Mucosa of descending colon (tissue), 3 donors: ENCODE measurements at regions not wholly inside any gene's neighbourhood (a gene's known extent, or its start where the extent isn't known, plus 50 kb on each side); places are given as distances from the start of the nearest gene placed in this dataset.
A peak's percentile ranks its signal among the peaks of the same experiment; 100 is the strongest.

Experiments used
- ATAC-seq: fragments of 200-7000 bp; cut with Tn5 transposase; one replicate; pipeline ENCODE4 v1.9.1; 2020; ENCODE audit warnings: mild to moderate bottlenecking, moderate library complexity
- DNase-seq, 3 donors: peaks; one replicate each; pipeline ENCODE4 v3.0.0-alpha.2; 2020
- H3K36me3 ChIP-seq: fragments of 200-600 bp; one replicate; pipeline ENCODE4 v1.8.0; 2021; ENCODE audit warnings: low read depth, mild to moderate bottlenecking
- H3K4me1 ChIP-seq: fragments of 200-600 bp; one replicate; pipeline ENCODE4 v1.8.0; 2021; ENCODE audit warnings: low read depth, mild to moderate bottlenecking
- H3K4me3 ChIP-seq: fragments of 200-600 bp; one replicate; pipeline ENCODE4 v1.8.0; 2021; ENCODE audit warnings: mild to moderate bottlenecking
- H3K9me3 ChIP-seq: fragments of 200-600 bp; one replicate; pipeline ENCODE4 v1.8.0; 2021; ENCODE audit warnings: mild to moderate bottlenecking
- CTCF ChIP-seq: fragments of 200-600 bp; IDR thresholded peaks from one replicate; pipeline ENCODE4 v1.8.0; 2022; ENCODE audit warnings: antibody characterized with exemption, mild to moderate bottlenecking
- intact Hi-C, 2 donors: fragments of 100-400 bp; cut with DNase I in 1 of 2; cut with micrococcal nuclease in 1 of 2; formaldehyde crosslinking; loops; one replicate each; pipeline versions ENCODE4 v1.11.0 to v1.11.1; 2022; cut with DNase I, micrococcal nuclease
- donor health status: DM: no; HTN: no; CAD: no; lungs with moderate emphysema.
- donor health status: DM: no; HTN: no; CAD: no.
- donor health status: DM: no; HTN: yes; CAD: no.

GRCh38 chr4:123319639-123320038, 77.0 kb upstream of the SPRY1 start:
- intact Hi-C loops = no loop called here
- H3K4me1 ChIP-seq = no peaks in the 10 kb centered on the region
- no peak for TF ChIP-seq CTCF

GRCh38 chr4:123323998-123324397, 72.6 kb upstream of the SPRY1 start:
- Histone ChIP-seq H3K4me3 (no peak overlapping the region), H3K4me1 (no peaks in the 10 kb centered on the region), H3K36me3 (no peaks in the 10 kb centered on the region), H3K9me3 (peaks cover 2% of the 10 kb centered on the region)
- intact Hi-C loops = no loop called here
- ATAC-seq (no peak), DNase-seq (no peak)
- TF ChIP-seq CTCF = no peak

More at GRCh38 chr4:123319639-123320038, 77.0 kb upstream of the SPRY1 start:
- Histone ChIP-seq H3K4me3 (no peak overlapping the region), H3K9me3 (peaks cover 2% of the 10 kb centered on the region), H3K36me3 (no peaks in the 10 kb centered on the region)
- no peak for DNase-seq
- ATAC-seq = no peak

- ATAC-seq = peak; percentile 32
- Histone ChIP-seq H3K4me3 (no peak overlapping the region), H3K36me3 (no peaks in the 10 kb centered on the region), H3K4me1 (no peaks in the 10 kb centered on the region), H3K9me3 (peaks cover 2% of the 10 kb centered on the region)
- intact Hi-C loops = no loop called here
- no peak for DNase-seq
- no peak for TF ChIP-seq CTCF
Observed at GRCh38 chr4:123325241-123325681, 71.3 kb upstream of the SPRY1 start.

GRCh38 chr4:123327346-123327745, 69.2 kb upstream of the SPRY1 start:
- intact Hi-C loops = no loop called here
- DNase-seq = no peak
- Histone ChIP-seq H3K9me3 (no peaks in the 10 kb centered on the region), H3K4me3 (no peak overlapping the region), H3K36me3 (no peaks in the 10 kb centered on the region), H3K4me1 (no peaks in the 10 kb centered on the region)
- TF ChIP-seq CTCF = no peak
- ATAC-seq = no peak

- no peaks in the 10 kb centered on the region for H3K9me3 ChIP-seq
- TF ChIP-seq CTCF = no peak
- no peak for DNase-seq
- no peak for ATAC-seq
- intact Hi-C loops = no loop called here
- H3K4me1 ChIP-seq = no peaks in the 10 kb centered on the region
- H3K4me3 ChIP-seq = no peak overlapping the region
- H3K36me3 ChIP-seq = no peaks in the 10 kb centered on the region
Observed at GRCh38 chr4:123327846-123328429, 68.7 kb upstream of the SPRY1 start.

GRCh38 chr4:123338715-123339114, 57.9 kb upstream of the SPRY1 start:
- no peak overlapping the region for H3K4me3 ChIP-seq
- DNase-seq (no peak), ATAC-seq (no peak)
- no peak for TF ChIP-seq CTCF
- H3K4me1 ChIP-seq = no peaks in the 10 kb centered on the region
- H3K36me3 ChIP-seq = no peaks in the 10 kb centered on the region
- intact Hi-C loops = no loop called here
- H3K9me3 ChIP-seq = no peaks in the 10 kb centered on the region
